Lower leg skin (tissue), 3 donors: ENCODE measurements at regions not wholly inside any gene's neighbourhood (a gene's known extent, or its start where the extent isn't known, plus 50 kb on each side); places are given as distances from the start of the nearest gene placed in this dataset.

Source experiments
- POLR2A ChIP-seq, 2 donors: fragments of 450-650 bp; IDR thresholded peaks; one replicate each; pipeline ENCODE4 v1.6.1; 2016 to 2017; ENCODE audit warnings: antibody characterized with exemption in 2 of 2, mild to moderate bottlenecking in 1 of 2, moderate library complexity in 1 of 2
- TF ChIP-seq, protein P1 (sequence below), 3 donors: fragments of 450-650 bp; IDR thresholded peaks; one replicate each; pipeline ENCODE4 v1.5.1; 2016; ENCODE audit warnings: antibody characterized with exemption in 3 of 3, mild to moderate bottlenecking in 3 of 3, moderate library complexity in 2 of 3

DNA sequence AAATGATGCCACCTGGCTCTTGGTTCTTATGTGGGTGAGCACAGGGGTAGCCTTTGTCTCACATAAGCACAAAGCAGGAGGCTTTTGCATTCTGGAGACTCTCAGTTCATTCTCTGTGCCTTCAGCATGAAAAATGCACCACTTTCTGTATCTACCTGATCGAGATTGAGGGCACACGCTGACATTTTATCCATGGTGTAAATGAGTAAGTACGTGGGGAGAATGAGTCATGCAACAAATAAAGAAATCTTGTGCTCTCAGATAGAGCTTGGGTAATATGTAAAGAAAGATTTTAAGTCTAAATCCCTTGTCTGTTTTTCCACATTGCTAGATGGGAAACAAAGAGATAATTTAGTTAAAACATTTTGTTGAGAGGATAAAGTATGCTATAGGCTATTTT lies 607.2 kb upstream of the WWC1 start:
- TF ChIP-seq, protein P1, sequence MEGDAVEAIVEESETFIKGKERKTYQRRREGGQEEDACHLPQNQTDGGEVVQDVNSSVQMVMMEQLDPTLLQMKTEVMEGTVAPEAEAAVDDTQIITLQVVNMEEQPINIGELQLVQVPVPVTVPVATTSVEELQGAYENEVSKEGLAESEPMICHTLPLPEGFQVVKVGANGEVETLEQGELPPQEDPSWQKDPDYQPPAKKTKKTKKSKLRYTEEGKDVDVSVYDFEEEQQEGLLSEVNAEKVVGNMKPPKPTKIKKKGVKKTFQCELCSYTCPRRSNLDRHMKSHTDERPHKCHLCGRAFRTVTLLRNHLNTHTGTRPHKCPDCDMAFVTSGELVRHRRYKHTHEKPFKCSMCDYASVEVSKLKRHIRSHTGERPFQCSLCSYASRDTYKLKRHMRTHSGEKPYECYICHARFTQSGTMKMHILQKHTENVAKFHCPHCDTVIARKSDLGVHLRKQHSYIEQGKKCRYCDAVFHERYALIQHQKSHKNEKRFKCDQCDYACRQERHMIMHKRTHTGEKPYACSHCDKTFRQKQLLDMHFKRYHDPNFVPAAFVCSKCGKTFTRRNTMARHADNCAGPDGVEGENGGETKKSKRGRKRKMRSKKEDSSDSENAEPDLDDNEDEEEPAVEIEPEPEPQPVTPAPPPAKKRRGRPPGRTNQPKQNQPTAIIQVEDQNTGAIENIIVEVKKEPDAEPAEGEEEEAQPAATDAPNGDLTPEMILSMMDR (IDR thresholded peaks at IDR 0.05): no peak
- TF ChIP-seq POLR2A (IDR thresholded peaks at IDR 0.05): no peak
